Duodenal mucosa (tissue), 2 donors: ENCODE measurements at regions not wholly inside any gene's neighbourhood (a gene's known extent, or its start where the extent isn't known, plus 50 kb on each side); places are given as distances from the start of the nearest gene placed in this dataset.

Experiments
- H3K27ac ChIP-seq: one replicate; pipeline ENCODE4 v1.7.0; 2013; ENCODE audit warnings: low read depth, low read length
- H3K27me3 ChIP-seq, 2 donors: one replicate each; pipeline ENCODE4 v1.7.0; 2013; ENCODE audit warnings: low read length in 2 of 2, control low read depth in 1 of 2; ENCODE audit not compliant: insufficient read depth in 2 of 2, control insufficient read depth in 1 of 2
- H3K36me3 ChIP-seq, 2 donors: one replicate each; pipeline ENCODE4 v1.7.0; 2013; ENCODE audit warnings: low read length in 2 of 2, control low read depth in 1 of 2; ENCODE audit not compliant: insufficient read depth in 2 of 2, control insufficient read depth in 1 of 2
- H3K4me1 ChIP-seq, 2 donors: one replicate each; pipeline ENCODE4 v1.7.0; 2013; ENCODE audit warnings: low read length in 2 of 2, control low read depth in 1 of 2; ENCODE audit not compliant: insufficient read depth in 2 of 2, control insufficient read depth in 1 of 2
- H3K4me3 ChIP-seq, 2 donors: one replicate each; pipeline ENCODE4 v1.7.0; 2013; ENCODE audit warnings: low read length in 2 of 2, low read depth in 1 of 2
- H3K9ac ChIP-seq, 2 donors: one replicate each; pipeline ENCODE4 v1.7.0; 2013; ENCODE audit warnings: low read length in 2 of 2, low read depth in 1 of 2
- H3K9me3 ChIP-seq, 2 donors: one replicate each; pipeline ENCODE4 v1.7.0; 2013; ENCODE audit warnings: low read length in 2 of 2, control low read depth in 1 of 2; ENCODE audit not compliant: control insufficient read depth in 1 of 2

DNA sequence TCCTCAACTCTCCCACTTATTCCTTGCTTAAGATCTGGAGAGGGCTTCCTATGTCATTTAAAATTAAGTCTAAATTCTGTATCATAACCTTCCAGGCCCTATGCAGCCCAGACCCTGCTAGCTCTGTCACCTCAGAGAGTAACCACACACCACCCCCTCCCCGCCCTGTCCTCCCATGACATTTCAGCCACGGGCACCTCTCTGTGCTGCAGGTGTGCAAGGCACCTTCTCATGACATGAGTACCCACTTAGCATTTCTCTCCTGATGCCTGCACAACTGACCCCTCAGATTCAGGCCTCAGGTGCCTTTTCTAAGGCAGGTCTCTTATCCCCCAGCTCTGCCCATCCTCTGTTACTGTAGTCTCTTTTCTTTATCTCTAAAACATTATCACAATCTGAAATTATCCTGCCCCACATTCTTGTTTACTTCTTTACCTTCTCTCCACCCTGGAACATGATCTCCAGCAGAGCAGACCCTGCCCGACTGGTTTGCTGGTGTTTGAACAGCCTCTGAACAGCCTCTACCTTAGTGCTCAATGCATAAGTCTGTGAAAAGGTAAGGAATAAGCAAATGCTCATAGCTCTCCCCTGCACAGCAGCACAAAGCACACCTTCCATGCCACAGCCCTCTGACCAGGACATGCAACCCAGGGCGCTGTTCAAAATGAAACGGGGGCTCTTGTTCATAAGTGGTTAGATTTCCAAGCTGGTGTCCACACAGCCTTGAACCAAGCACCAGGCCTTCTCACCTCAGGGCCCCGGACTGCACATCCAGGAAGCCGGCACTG is 196.1 kb upstream of the B3GAT1 start:
- H3K4me3 ChIP-seq = no peak overlapping the region
- no peak overlapping the region for H3K27ac ChIP-seq
- H3K9me3 ChIP-seq = no peaks in the 10 kb centered on the region
- no peak overlapping the region for H3K9ac ChIP-seq
- peaks cover 5 to 6% of the 10 kb centered on the region in 2 donors for H3K27me3 ChIP-seq
- H3K4me1 ChIP-seq = no peaks in the 10 kb centered on the region
- H3K36me3 ChIP-seq = no peaks in the 10 kb centered on the region

DNA sequence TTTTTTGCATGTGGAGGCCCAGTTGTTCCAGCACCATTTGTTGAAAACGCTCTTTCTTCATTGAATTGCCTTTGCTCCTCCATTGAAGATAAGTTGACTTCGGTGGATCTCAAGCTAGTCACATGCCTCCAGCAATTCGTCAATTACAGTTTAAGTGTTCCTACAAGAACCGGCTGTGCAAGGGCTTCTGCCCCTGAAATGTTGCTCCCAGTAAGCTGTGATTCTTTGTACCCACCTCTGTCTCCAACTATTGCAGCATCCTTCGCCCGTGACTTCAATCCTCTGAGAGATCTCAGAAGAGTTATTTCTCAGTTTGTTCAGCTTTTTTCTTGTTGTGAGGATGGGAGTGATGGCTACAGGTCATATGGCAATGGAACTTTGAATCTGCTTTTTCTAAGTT is 194.2 kb upstream of the B3GAT1 start:
- H3K9me3 ChIP-seq = no peaks in the 10 kb centered on the region
- H3K27me3 ChIP-seq = peaks cover 2 to 9% of the 10 kb centered on the region in 2 donors
- no peaks in the 10 kb centered on the region for H3K4me1 ChIP-seq
- no peak overlapping the region for H3K9ac ChIP-seq
- H3K4me3 ChIP-seq = no peak overlapping the region
- H3K36me3 ChIP-seq = no peaks in the 10 kb centered on the region
- no peak overlapping the region for H3K27ac ChIP-seq

DNA sequence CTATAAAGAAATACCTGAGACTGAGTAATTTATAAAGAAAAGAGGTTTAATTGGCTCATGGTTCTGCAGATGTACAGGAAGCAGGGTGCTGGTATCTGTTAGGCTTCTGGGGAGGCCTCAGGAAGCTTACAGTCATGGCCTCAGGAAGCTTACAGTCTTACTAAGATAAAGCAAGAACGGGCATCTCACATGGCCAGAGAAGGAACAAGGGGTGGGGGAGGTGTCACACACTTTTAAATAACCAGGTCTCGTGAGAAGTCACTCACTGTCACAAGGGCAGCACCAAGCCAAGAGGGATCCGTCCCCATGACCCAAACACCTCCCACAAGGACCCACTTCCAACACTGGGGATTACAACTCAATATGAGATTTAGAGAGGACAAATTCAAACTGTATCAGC is 192.8 kb upstream of the B3GAT1 start:
- Histone ChIP-seq H3K36me3 (no peaks in the 10 kb centered on the region), H3K9ac (no peak overlapping the region), H3K4me3 (no peak overlapping the region), H3K9me3 (no peaks in the 10 kb centered on the region), H3K27me3 (peaks cover 2 to 9% of the 10 kb centered on the region in 2 donors), H3K27ac (no peak overlapping the region), H3K4me1 (no peaks in the 10 kb centered on the region)

DNA sequence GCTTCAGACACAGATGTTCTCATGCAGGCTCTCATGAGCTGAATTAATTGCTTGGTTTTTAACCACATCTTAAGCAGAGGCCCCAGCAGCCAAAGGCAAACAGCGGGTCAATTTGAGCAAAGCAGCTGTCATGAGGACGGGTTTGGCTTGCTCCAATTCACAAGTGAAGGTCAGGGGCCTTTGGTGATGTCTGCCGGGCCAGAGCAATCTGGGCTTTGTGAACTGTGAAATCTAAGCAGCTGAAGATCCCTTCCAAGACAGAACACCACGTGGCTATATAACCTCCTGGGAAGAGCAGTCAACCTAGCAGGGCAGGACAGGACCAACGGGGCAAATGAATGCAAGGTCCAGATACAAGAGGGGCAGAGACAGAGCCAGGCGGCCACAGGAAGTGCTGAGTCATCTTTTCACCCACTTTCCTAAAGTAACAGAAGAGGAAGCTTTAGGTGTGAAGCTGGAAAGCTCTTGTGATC is 187.3 kb upstream of the B3GAT1 start:
- H3K27ac ChIP-seq = no peak overlapping the region
- no peaks in the 10 kb centered on the region for H3K9me3 ChIP-seq
- no peak overlapping the region for H3K4me3 ChIP-seq
- H3K9ac ChIP-seq = no peak overlapping the region
- no peaks in the 10 kb centered on the region for H3K36me3 ChIP-seq
- H3K27me3 ChIP-seq = peaks cover 0 to 3% of the 10 kb centered on the region in 2 donors
- no peaks in the 10 kb centered on the region for H3K4me1 ChIP-seq

DNA sequence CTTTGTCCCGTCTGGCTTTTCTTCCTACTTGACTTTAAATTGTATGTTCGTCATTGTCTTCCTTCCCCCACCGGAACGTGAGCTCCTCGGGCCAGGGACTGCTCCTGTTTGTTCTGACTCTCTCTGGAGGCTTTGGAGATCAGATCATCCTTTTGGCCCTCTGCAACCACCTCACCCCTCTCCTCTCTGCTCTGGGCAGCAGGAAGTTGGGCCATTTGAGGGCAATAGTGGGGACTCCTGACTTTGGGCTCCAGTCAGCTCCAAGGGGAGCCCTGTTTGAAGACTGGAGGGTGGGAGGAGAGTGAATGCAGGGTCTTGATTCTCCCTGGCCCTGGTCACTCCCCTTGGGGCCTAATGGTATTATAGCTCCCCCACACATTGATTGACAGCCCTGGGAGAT is 186.3 kb upstream of the B3GAT1 start:
- no peaks in the 10 kb centered on the region for H3K9me3 ChIP-seq
- H3K4me1 ChIP-seq = no peaks in the 10 kb centered on the region
- no peak overlapping the region for H3K27ac ChIP-seq
- no peak overlapping the region for H3K4me3 ChIP-seq
- peaks cover 0 to 3% of the 10 kb centered on the region in 2 donors for H3K27me3 ChIP-seq
- H3K36me3 ChIP-seq = no peaks in the 10 kb centered on the region
- H3K9ac ChIP-seq = no peak overlapping the region

DNA sequence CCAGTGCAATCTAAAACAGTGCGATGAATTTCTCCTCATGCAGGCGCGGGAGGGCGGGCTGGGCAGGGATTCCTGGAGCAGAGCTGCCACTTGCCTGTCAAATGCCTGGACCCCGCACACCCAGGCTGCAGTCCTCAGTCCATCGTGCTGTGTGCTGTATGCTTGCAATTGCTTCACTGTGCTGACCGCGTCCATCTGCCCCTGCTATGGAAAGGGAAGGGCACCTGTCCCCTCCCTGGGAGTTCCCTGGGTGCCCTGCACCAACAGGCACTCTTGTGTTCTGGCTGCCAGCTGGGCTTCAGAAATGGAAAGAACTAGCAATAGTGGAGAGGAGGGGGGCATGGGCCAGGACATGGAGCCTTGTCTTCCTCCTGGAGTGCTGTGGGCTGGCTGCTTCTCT is 185.4 kb upstream of the B3GAT1 start:
- Histone ChIP-seq H3K4me1 (no peaks in the 10 kb centered on the region), H3K27me3 (peaks cover 0 to 3% of the 10 kb centered on the region in 2 donors), H3K36me3 (no peaks in the 10 kb centered on the region), H3K4me3 (no peak overlapping the region), H3K9me3 (no peaks in the 10 kb centered on the region), H3K9ac (no peak overlapping the region), H3K27ac (no peak overlapping the region)

DNA sequence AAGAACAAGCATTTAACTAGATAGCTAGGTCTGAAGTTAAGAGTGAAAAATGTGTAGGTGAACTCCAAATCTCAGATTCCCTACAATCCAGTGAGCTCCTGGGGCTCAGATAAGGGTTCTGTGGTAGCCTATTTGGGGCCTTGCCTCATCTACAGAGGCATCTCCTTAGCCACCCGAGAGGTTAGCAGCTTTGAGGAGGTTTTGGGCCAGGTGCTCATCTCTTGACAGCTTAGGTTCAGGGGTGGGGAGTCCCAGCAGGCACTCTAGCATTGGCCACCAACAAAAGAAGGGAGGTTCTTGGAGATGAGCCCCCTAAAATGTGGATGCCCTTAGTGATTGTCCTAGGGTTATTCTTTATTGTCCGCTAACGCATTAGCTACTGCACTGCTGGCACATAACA is 184.4 kb upstream of the B3GAT1 start:
- no peaks in the 10 kb centered on the region for H3K36me3 ChIP-seq
- H3K9ac ChIP-seq = no peak overlapping the region
- no peaks in the 10 kb centered on the region for H3K9me3 ChIP-seq
- H3K27ac ChIP-seq = no peak overlapping the region
- no peak overlapping the region for H3K4me3 ChIP-seq
- H3K4me1 ChIP-seq = no peaks in the 10 kb centered on the region
- H3K27me3 ChIP-seq = no peaks in the 10 kb centered on the region

DNA sequence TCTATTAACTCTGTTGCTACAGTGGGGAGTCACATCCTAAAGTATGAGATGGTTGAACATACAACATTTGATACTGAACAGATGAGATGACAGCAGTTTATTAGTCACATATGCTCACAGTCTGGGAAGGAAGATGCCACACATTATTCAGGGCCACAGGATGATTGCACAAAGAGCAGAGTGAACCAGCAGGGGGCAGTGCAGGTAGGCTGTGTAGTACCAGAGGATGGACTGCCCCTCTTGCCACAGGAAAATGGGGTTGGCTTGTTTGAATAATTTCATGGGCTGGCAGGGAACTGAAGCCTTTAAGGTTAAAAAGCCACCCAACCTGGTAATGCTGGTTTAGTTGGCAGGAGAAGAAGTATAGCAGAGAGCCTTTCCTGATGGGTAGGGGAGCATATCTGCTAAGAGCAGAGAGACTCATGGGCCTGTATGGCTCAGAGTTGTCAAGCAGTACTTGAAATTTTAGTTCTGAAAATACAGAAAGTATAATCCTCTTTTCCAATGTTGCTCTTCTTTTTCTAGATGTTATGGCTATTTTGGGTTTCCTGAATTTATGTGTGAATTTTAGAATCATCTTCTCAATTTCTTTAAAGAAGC is 180.4 kb upstream of the B3GAT1 start:
- Histone ChIP-seq H3K9ac (no peak overlapping the region), H3K27me3 (no peaks in the 10 kb centered on the region), H3K9me3 (no peaks in the 10 kb centered on the region), H3K4me3 (no peak overlapping the region), H3K27ac (no peak overlapping the region), H3K4me1 (peaks cover 0 to 9% of the 10 kb centered on the region in 2 donors), H3K36me3 (no peaks in the 10 kb centered on the region)

DNA sequence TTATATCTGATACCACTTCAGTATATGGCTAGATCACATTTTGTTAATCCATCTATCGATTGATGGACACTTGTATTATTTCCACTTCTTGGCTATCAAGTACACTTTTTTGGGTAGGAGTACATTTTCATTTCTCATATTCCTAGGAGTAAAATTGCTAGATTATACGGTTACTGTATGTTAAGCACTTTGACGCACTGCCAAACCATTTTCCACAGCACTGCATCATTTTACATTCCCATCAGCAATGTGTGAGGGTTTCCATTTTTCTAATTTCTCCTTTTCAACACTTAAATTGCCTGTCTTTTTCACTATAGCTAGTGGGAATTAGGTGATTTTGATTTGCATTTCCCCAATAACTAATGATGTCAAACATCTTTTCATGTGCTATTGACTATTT is 179.3 kb upstream of the B3GAT1 start:
- Histone ChIP-seq H3K27me3 (no peaks in the 10 kb centered on the region), H3K9me3 (no peaks in the 10 kb centered on the region), H3K4me1 (peaks cover 3 to 16% of the 10 kb centered on the region in 2 donors), H3K27ac (no peak overlapping the region), H3K4me3 (no peak overlapping the region), H3K9ac (no peak overlapping the region), H3K36me3 (no peaks in the 10 kb centered on the region)

DNA sequence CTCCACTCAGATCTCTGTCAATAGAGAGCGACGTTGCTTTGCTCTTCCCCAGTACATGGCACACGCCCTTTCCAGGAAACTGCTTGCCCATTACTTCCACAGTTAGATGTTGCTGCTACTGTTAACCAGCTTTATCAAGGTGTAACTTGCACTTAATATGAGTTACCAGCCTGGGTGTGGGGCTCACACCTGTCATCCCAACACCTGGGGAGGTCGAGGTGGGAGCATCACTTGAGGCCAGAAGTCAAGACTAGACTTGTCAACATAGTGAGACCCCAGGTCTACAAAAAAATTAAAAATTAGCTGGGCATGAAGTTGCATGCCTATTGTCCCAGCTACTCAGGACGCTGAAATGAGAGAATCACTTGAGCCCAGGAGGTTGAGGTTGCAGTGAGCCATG is 177.1 kb upstream of the B3GAT1 start:
- H3K27me3 ChIP-seq = no peaks in the 10 kb centered on the region
- H3K4me1 ChIP-seq = peaks cover 25 to 34% of the 10 kb centered on the region in 2 donors
- no peak overlapping the region for H3K4me3 ChIP-seq
- H3K36me3 ChIP-seq = no peaks in the 10 kb centered on the region
- H3K9ac ChIP-seq = no peak overlapping the region
- no peak overlapping the region for H3K27ac ChIP-seq
- H3K9me3 ChIP-seq = no peaks in the 10 kb centered on the region
